ENCODE measurements at regions not wholly inside any gene's neighbourhood (a gene's known extent, or its start where the extent isn't known, plus 50 kb on each side); places are given as distances from the start of the nearest gene placed in this dataset.

GRCh38 chr1:184315254-184315653 is 71.6 kb upstream of the C1orf21 start:
- no peak for TF ChIP-seq POLR2A (IDR thresholded peaks at IDR 0.05; ENCODE audit: low read length)
- no peak for TF ChIP-seq GATA1 (IDR thresholded peaks at IDR 0.05; ENCODE audit: low read depth, low read length)
